Suprapubic skin (tissue), 4 donors: ENCODE measurements at regions not wholly inside any gene's neighbourhood (a gene's known extent, or its start where the extent isn't known, plus 50 kb on each side); places are given as distances from the start of the nearest gene placed in this dataset.

Experiments used
- DNase-seq, 2 donors: peaks; one replicate each; pipeline ENCODE4 v3.0.0-alpha.2; 2019; ENCODE audit warnings: low spot score in 2 of 2
- H3K27ac ChIP-seq: fragments of 200-600 bp; sonication (generic); one replicate; pipeline ENCODE4 v1.5.1; 2019
- H3K27me3 ChIP-seq: fragments of 200-600 bp; sonication (generic); one replicate; pipeline ENCODE4 v1.5.1; 2019
- H3K36me3 ChIP-seq: fragments of 200-600 bp; sonication (generic); one replicate; pipeline ENCODE4 v1.5.1; 2019
- H3K4me1 ChIP-seq: fragments of 200-600 bp; sonication (generic); one replicate; pipeline ENCODE4 v1.5.1; 2019
- H3K4me3 ChIP-seq: fragments of 200-600 bp; sonication (generic); one replicate; pipeline ENCODE4 v1.5.1; 2019; ENCODE audit warnings: mild to moderate bottlenecking
- H3K9me3 ChIP-seq: fragments of 200-600 bp; sonication (generic); one replicate; pipeline ENCODE4 v1.5.1; 2019
- CTCF ChIP-seq, 2 donors: fragments of 200-600 bp in 1 of 2; fragments of 450-650 bp in 1 of 2; sonication (generic) in 1 of 2; IDR thresholded peaks; one replicate each; pipeline ENCODE4 v1.5.1; 2016 to 2019; ENCODE audit warnings: antibody characterized with exemption in 2 of 2, mild to moderate bottlenecking in 1 of 2, moderate library complexity in 1 of 2
- EP300 ChIP-seq: sonication (generic); formaldehyde crosslinking; IDR thresholded peaks from one replicate; pipeline ENCODE4 v1.6.1; 2017; ENCODE audit warnings: antibody characterized with exemption
- POLR2A ChIP-seq, 2 donors: fragments of 450-650 bp; IDR thresholded peaks; one replicate each; pipeline ENCODE4 v1.6.1; 2017; ENCODE audit warnings: antibody characterized with exemption in 2 of 2, mild to moderate bottlenecking in 2 of 2, moderate library complexity in 2 of 2
- POLR2AphosphoS5 ChIP-seq, 3 donors: sonication (generic); formaldehyde crosslinking; IDR thresholded peaks; one replicate each; pipeline ENCODE4 v1.6.1; 2017; ENCODE audit warnings: antibody characterized with exemption in 3 of 3
- WGBS: methylation state at CpG from one replicate; pipeline ENCODE4 v1.1.5; 2018; 5-methylcytosine and 5-hydroxymethylcytosine counted together

DNA sequence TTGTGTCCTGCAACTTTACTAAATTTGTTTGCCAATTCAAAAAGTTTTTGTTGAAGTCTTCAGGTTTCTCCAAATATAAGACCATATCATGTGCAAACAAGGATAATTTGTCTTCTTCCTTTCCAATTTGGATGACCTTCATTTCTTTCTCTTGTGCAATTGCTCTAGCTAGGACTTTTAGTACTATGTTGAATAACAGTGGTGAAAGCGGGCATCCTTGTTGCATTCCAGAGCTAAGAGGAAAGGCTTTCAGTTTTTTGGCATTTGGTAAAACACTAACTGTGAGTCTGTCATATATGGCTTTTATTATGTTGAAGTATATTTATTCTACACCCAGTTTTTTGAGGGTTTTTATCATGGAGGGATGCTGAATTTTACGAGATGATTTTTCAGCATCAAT is 630.0 kb upstream of the ADGRL2 start:
- H3K27ac ChIP-seq, result no peak overlapping the region
- no peak overlapping the region for H3K4me3 ChIP-seq
- DNase-seq, result no peak
- no peak for TF ChIP-seq EP300
- TF ChIP-seq POLR2AphosphoS5 (IDR thresholded peaks at IDR 0.05), result no peak
- TF ChIP-seq CTCF (IDR thresholded peaks at IDR 0.05), result no peak
- no peak for TF ChIP-seq POLR2A (IDR thresholded peaks at IDR 0.05)
- H3K9me3 ChIP-seq, result peaks cover 6% of the 10 kb centered on the region
- H3K4me1 ChIP-seq, result no peaks in the 10 kb centered on the region
- no peaks in the 10 kb centered on the region for H3K36me3 ChIP-seq
- WGBS, result 97% methylated on average over 2 of the region's 2 CpGs
- no peaks in the 10 kb centered on the region for H3K27me3 ChIP-seq

DNA sequence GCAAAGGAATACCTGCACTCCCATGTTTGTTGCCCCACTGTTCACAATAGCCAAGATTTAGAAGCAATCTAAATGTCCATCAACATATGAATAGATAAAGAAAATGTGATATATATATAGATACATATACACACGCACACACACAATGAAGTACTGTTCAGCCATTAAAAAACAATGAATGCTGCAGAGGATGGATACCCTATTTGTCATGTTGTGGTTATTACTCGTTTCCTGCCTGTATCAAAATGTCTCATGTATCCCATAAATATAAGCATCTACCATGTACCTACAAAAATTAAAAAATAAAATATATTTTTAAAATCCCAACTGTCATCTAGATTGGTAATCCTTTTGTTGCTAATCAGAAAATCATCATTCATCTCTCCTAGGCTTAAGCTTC is 634.8 kb upstream of the ADGRL2 start:
- TF ChIP-seq EP300 (no peak), POLR2A (IDR thresholded peaks at IDR 0.05) (no peak), CTCF (IDR thresholded peaks at IDR 0.05) (no peak), POLR2AphosphoS5 (IDR thresholded peaks at IDR 0.05) (no peak)
- WGBS, result 89% methylated on average over 2 of the region's 2 CpGs
- no peak for DNase-seq
- H3K4me1 ChIP-seq, result no peaks in the 10 kb centered on the region
- H3K36me3 ChIP-seq, result no peaks in the 10 kb centered on the region
- no peaks in the 10 kb centered on the region for H3K27me3 ChIP-seq
- H3K27ac ChIP-seq, result no peak overlapping the region
- H3K4me3 ChIP-seq, result no peak overlapping the region
- H3K9me3 ChIP-seq, result no peaks in the 10 kb centered on the region

DNA sequence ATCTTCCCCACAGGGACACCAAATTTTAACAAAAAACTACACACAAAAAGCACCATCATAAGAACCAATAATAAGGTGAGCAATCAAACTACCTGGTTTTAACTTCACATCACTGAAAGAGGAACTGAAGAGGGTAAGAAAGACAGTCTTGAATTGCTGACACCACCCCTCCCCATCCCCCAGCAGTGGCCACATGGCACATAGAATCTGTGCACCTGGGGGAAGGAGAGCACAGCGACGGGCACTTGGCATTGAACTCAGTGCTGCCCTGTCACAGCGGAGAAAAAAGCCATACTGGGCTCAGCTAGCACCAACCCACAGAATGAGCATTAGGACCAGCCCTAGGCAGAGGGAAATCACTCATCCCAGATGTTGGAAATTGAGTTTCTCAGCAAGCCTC is 640.0 kb upstream of the ADGRL2 start:
- TF ChIP-seq EP300, result no peak
- TF ChIP-seq POLR2A (IDR thresholded peaks at IDR 0.05), result no peak
- no peak for TF ChIP-seq CTCF (IDR thresholded peaks at IDR 0.05)
- TF ChIP-seq POLR2AphosphoS5 (IDR thresholded peaks at IDR 0.05), result no peak
- DNase-seq, result no peak
- 97% methylated on average over 3 of the region's 3 CpGs for whole genome bisulfite sequencing
- Histone ChIP-seq H3K36me3 (no peaks in the 10 kb centered on the region), H3K27me3 (no peaks in the 10 kb centered on the region), H3K9me3 (no peaks in the 10 kb centered on the region), H3K4me1 (no peaks in the 10 kb centered on the region), H3K4me3 (no peak overlapping the region), H3K27ac (no peak overlapping the region)

DNA sequence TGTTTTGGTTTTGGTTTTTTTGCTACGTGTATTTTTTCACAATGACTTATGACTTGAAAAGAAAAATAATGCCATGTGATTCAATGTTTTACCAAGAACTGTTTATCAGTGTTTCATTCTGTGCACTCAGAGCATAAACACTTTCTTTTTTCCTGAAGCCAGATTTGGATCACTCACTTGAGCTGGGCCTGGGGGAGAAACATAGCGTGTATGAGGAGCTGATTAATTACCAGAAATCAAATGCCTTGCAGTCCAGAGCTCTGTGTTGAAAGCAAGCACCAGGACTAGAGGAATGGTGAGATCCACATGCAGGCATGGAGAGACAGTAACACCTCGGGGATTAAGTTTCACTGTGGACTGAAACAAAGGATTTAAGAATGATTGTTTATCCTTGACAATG is 642.1 kb upstream of the ADGRL2 start:
- no peak for DNase-seq
- no peak for TF ChIP-seq POLR2AphosphoS5 (IDR thresholded peaks at IDR 0.05)
- TF ChIP-seq EP300, result no peak
- H3K9me3 ChIP-seq, result no peaks in the 10 kb centered on the region
- no peaks in the 10 kb centered on the region for H3K36me3 ChIP-seq
- 29% methylated on average over 3 of the region's 3 CpGs for WGBS
- H3K27ac ChIP-seq, result no peak overlapping the region
- H3K27me3 ChIP-seq, result no peaks in the 10 kb centered on the region
- no peak overlapping the region for H3K4me3 ChIP-seq
- no peaks in the 10 kb centered on the region for H3K4me1 ChIP-seq

GRCh38 chr1:81157686-81158085 is 643.0 kb upstream of the ADGRL2 start:
- Histone ChIP-seq H3K27ac (no peak overlapping the region), H3K36me3 (no peaks in the 10 kb centered on the region), H3K4me1 (no peaks in the 10 kb centered on the region), H3K27me3 (no peaks in the 10 kb centered on the region), H3K4me3 (no peak overlapping the region), H3K9me3 (no peaks in the 10 kb centered on the region)
- 68% methylated on average over 1 of the region's 1 CpG for WGBS
- TF ChIP-seq POLR2A (IDR thresholded peaks at IDR 0.05), result no peak
- TF ChIP-seq POLR2AphosphoS5 (IDR thresholded peaks at IDR 0.05), result no peak
- no peak for TF ChIP-seq CTCF (IDR thresholded peaks at IDR 0.05)
- no peak for TF ChIP-seq EP300
- no peak for DNase-seq

DNA sequence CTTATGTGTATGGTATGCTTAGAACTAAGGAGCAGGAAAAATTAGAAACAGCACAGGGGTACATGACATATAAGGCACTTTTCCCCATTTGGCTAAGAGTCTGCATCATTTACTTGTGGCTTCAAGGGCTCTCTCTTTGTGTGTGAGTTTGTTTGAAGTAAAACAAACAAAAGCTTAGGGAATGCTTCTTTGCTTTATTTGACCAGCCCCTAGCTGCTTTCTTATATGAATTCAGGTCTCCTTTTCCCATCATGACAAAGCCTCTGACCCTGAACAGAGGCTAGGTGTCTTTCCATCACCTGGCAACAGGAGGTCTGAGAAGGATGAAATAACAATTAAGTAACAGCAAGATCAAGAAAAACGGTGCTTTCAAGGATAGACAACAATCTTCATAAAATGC is 643.8 kb upstream of the ADGRL2 start:
- DNase-seq, result no peak
- no peak for TF ChIP-seq EP300
- no peak for TF ChIP-seq CTCF (IDR thresholded peaks at IDR 0.05)
- H3K4me3 ChIP-seq, result no peak overlapping the region
- no peak overlapping the region for H3K27ac ChIP-seq
- H3K36me3 ChIP-seq, result no peaks in the 10 kb centered on the region
- WGBS, result 82% methylated on average over 1 of the region's 1 CpG
- H3K27me3 ChIP-seq, result no peaks in the 10 kb centered on the region
- no peaks in the 10 kb centered on the region for H3K9me3 ChIP-seq
- H3K4me1 ChIP-seq, result no peaks in the 10 kb centered on the region
